Calu3 (cell line): ENCODE measurements at regions not wholly inside any gene's neighbourhood (a gene's known extent, or its start where the extent isn't known, plus 50 kb on each side); places are given as distances from the start of the nearest gene placed in this dataset.

Source experiments
- BruUV-seq: library from RNA; stranded (reverse); fragments of 400-500 nt; replicated peaks from 2 replicates; lab custom pipeline; 2021; lab: Mats Ljungman, UMichigan
- CTCF ChIA-PET: fragments of 300-600 bp; sonication (Branson Sonifier 250); formaldehyde crosslinking; loops from one replicate; lab custom pipeline; 2022; ENCODE audit warnings: antibody characterized with exemption; lab: Charles Lee
- DNase-seq: peaks from one replicate; pipeline ENCODE4 v3.0.0; 2022
- H3K27ac Mint-ChIP-seq: one replicate; pipeline ENCODE4 v1.8.0; 2022; ENCODE audit warnings: mixed read lengths; ENCODE audit not compliant: unreplicated experiment
- H3K27me3 Mint-ChIP-seq: one replicate; pipeline ENCODE4 v1.8.0; 2022; ENCODE audit warnings: mixed read lengths; ENCODE audit not compliant: unreplicated experiment
- H3K36me3 Mint-ChIP-seq: one replicate; pipeline ENCODE4 v1.8.0; 2022; ENCODE audit warnings: mild to moderate bottlenecking, moderate library complexity, mixed read lengths; ENCODE audit not compliant: insufficient read depth, unreplicated experiment
- H3K4me1 Mint-ChIP-seq: one replicate; pipeline ENCODE4 v1.8.0; 2022; ENCODE audit warnings: mild to moderate bottlenecking, low read depth, mixed read lengths; ENCODE audit not compliant: unreplicated experiment
- H3K4me3 Mint-ChIP-seq: one replicate; pipeline ENCODE4 v1.8.0; 2022; ENCODE audit warnings: mild to moderate bottlenecking, low read depth, moderate library complexity, mixed read lengths; ENCODE audit not compliant: unreplicated experiment
- H3K9me3 Mint-ChIP-seq: one replicate; pipeline ENCODE4 v1.8.0; 2022; ENCODE audit warnings: low read depth, mixed read lengths; ENCODE audit not compliant: unreplicated experiment
- intact Hi-C: fragments of 100-400 bp; cut with micrococcal nuclease; formaldehyde crosslinking; loops from one replicate; pipeline ENCODE4 v1.10.0; 2022; ENCODE audit not compliant: unreplicated experiment
- TF ChIP-seq, protein P1 (sequence below): fragments of 200-600 bp; IDR thresholded peaks from one replicate; pipeline ENCODE4 v1.8.0; 2022; ENCODE audit warnings: antibody characterized with exemption; ENCODE audit not compliant: unreplicated experiment

DNA sequence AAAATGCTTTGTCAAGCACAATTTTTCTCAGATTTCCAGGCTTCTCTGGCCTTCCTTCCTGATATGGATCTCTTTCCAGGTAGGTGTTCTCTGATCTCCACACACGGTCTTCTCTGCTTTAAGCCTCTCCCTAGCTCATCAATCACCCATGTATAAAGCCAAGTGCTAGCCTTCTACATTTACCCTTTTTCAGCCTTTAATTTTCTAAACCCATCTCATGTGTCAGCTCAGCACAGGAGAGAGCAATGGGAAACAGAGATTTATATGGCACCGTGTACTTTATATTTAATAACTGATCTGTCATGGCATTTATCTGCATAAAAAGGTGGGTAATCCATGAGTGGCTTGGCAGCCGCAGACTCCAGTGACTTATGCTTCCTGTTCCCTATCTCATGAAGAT is 495.0 kb downstream of the RASEF start:
- no peaks in the 10 kb centered on the region for H3K27me3 Mint-ChIP-seq
- CTCF ChIA-PET: no interaction called here
- H3K4me3 Mint-ChIP-seq: no peak overlapping the region
- no peaks in the 10 kb centered on the region for H3K4me1 Mint-ChIP-seq
- no peaks in the 10 kb centered on the region for H3K9me3 Mint-ChIP-seq
- H3K36me3 Mint-ChIP-seq: no peaks in the 10 kb centered on the region
- intact Hi-C loops: no loop called here
- no peak overlapping the region for H3K27ac Mint-ChIP-seq
- TF ChIP-seq, protein P1, sequence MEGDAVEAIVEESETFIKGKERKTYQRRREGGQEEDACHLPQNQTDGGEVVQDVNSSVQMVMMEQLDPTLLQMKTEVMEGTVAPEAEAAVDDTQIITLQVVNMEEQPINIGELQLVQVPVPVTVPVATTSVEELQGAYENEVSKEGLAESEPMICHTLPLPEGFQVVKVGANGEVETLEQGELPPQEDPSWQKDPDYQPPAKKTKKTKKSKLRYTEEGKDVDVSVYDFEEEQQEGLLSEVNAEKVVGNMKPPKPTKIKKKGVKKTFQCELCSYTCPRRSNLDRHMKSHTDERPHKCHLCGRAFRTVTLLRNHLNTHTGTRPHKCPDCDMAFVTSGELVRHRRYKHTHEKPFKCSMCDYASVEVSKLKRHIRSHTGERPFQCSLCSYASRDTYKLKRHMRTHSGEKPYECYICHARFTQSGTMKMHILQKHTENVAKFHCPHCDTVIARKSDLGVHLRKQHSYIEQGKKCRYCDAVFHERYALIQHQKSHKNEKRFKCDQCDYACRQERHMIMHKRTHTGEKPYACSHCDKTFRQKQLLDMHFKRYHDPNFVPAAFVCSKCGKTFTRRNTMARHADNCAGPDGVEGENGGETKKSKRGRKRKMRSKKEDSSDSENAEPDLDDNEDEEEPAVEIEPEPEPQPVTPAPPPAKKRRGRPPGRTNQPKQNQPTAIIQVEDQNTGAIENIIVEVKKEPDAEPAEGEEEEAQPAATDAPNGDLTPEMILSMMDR: no peak
- no peak for DNase-seq
- no TSS peak for BruUV-seq

DNA sequence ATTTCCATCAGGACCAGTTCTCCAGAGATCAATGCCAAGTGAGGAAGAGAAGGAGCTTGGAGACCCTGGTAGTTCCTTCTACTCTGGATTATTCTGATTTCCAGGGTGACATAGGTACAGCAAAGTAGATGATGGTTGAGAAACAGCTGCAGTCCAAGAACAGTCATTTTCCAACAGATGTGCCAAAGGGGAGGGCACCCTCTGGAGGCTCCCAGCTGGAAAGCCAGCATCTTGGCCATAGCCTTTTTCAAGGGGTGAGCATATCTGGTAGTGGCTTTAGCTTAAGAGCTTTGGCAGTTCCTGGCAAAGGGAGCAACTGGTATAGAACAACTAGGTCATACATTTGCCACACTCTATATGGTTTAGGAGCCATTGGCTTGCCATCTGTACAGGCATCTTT is 492.7 kb downstream of the RASEF start:
- Mint-ChIP-seq H3K4me3 (no peak overlapping the region), H3K27me3 (no peaks in the 10 kb centered on the region), H3K9me3 (no peaks in the 10 kb centered on the region), H3K27ac (no peak overlapping the region), H3K36me3 (no peaks in the 10 kb centered on the region), H3K4me1 (no peaks in the 10 kb centered on the region)
- no peak for DNase-seq
- CTCF ChIA-PET: interaction anchor here (0.7 kb wide), 2 partner anchors 200 to 1050 kb away, joined by 3 read pairs; no protein-coding TSS in a partner anchor
- no TSS peak for BruUV-seq
- TF ChIP-seq, protein P1: no peak
- intact Hi-C loops: no loop called here

DNA sequence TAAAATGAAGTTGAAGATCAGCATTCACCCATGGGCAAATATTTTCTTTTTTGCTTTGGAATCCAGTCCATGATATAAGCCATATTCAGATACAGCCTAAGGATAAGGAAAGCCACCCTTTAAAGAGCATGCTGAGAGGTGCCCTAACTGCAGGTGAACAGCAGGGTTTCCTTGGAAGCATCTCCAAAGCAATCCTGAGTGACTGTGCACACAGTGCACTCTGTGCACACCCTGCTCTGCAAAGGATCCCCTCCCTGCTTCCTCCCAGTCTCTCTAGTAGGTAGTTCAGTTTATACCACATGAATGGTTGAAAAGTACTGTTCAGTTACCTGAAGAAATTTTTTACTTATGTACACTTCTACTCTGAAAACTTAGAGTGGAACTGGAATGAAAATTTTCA is 491.4 kb downstream of the RASEF start:
- no TSS peak for BruUV-seq
- no peak overlapping the region for H3K4me3 Mint-ChIP-seq
- TF ChIP-seq, protein P1: no peak
- no peaks in the 10 kb centered on the region for H3K36me3 Mint-ChIP-seq
- H3K4me1 Mint-ChIP-seq: no peaks in the 10 kb centered on the region
- CTCF ChIA-PET: no interaction called here
- no peak overlapping the region for H3K27ac Mint-ChIP-seq
- intact Hi-C loops: no loop called here
- DNase-seq: no peak
- H3K9me3 Mint-ChIP-seq: no peaks in the 10 kb centered on the region
- no peaks in the 10 kb centered on the region for H3K27me3 Mint-ChIP-seq

DNA sequence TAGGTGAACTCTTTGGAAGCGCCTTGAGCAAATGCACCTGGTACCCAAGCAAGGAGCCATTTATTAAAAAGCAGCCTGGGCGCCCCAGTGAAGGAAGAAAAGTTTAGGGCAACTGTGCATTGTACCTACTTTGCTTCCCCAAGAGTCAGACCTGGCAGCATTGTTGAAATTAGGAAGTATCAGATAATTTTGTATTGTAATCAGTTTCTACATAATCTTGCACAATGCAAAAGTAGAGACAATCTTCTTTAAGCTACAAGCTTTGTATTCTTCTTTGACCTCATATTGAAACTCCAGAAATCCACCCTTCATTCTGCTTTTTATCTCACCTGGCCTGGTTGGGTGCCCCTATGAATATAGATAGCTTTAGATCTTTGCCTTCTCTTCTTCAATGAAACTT is 490.8 kb downstream of the RASEF start:
- no peaks in the 10 kb centered on the region for H3K27me3 Mint-ChIP-seq
- H3K9me3 Mint-ChIP-seq: no peaks in the 10 kb centered on the region
- TF ChIP-seq, protein P1: no peak
- no peaks in the 10 kb centered on the region for H3K36me3 Mint-ChIP-seq
- intact Hi-C loops: no loop called here
- no peak overlapping the region for H3K27ac Mint-ChIP-seq
- DNase-seq: no peak
- no TSS peak for BruUV-seq
- H3K4me1 Mint-ChIP-seq: no peaks in the 10 kb centered on the region
- CTCF ChIA-PET: no interaction called here
- H3K4me3 Mint-ChIP-seq: no peak overlapping the region

DNA sequence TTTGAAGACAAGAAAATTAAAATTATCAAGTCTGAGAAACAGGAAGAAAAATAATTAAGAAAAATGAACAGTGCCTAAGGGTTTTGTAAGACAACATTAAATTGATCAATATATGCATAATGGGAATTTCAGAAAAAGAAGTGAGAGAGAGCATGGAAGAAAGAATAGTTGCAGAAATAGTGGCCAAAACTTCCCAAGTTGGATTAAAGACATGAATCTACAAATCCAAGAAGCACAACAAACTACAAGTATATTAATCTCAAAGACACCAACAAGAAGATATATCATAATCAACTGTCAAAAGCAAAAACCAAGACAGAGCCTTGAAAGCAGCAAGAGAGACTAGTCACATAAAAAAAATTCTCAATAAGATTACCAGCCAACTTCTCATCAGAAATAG is 488.0 kb downstream of the RASEF start:
- H3K36me3 Mint-ChIP-seq: no peaks in the 10 kb centered on the region
- H3K4me1 Mint-ChIP-seq: no peaks in the 10 kb centered on the region
- CTCF ChIA-PET: no interaction called here
- no peaks in the 10 kb centered on the region for H3K27me3 Mint-ChIP-seq
- no peak overlapping the region for H3K4me3 Mint-ChIP-seq
- intact Hi-C loops: no loop called here
- no peak for DNase-seq
- peaks cover 5% of the 10 kb centered on the region for H3K9me3 Mint-ChIP-seq
- no peak overlapping the region for H3K27ac Mint-ChIP-seq
- BruUV-seq: no TSS peak
- TF ChIP-seq, protein P1: no peak
